VCaP (cell line): ENCODE measurements at regions not wholly inside any gene's neighbourhood (a gene's known extent, or its start where the extent isn't known, plus 50 kb on each side); places are given as distances from the start of the nearest gene placed in this dataset.

Source experiments
- H3K27ac ChIP-seq: fragments of 450-650 bp; 2 replicates; pipeline ENCODE4 v1.5.1; 2017
- TF ChIP-seq, protein P1 (sequence below): fragments of 450-650 bp; conservative IDR thresholded peaks from 2 replicates; pipeline ENCODE4 v1.5.1; 2017; ENCODE audit warnings: mild to moderate bottlenecking, moderate library complexity

DNA sequence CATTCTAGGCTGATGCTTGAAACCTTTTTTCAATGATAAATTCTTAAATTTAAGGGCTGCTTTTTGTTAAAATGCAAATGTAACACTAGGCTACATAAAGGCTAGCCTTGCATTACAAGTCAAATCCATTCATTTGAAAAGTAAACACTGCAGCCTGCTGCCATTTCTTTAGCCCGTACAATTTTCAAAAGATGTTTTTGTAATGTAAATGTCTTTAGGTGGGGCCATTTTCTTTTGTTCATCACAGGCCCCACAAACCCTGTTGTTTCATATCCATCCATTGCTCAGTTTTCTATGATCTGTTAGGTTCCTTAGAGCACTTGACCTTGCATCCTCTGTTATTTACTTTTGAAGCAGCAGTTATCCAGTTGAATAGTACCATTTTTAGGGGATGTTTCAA, 296.2 kb upstream of the AMOT start:
- H3K27ac ChIP-seq = no peak overlapping the region
- TF ChIP-seq, protein P1, sequence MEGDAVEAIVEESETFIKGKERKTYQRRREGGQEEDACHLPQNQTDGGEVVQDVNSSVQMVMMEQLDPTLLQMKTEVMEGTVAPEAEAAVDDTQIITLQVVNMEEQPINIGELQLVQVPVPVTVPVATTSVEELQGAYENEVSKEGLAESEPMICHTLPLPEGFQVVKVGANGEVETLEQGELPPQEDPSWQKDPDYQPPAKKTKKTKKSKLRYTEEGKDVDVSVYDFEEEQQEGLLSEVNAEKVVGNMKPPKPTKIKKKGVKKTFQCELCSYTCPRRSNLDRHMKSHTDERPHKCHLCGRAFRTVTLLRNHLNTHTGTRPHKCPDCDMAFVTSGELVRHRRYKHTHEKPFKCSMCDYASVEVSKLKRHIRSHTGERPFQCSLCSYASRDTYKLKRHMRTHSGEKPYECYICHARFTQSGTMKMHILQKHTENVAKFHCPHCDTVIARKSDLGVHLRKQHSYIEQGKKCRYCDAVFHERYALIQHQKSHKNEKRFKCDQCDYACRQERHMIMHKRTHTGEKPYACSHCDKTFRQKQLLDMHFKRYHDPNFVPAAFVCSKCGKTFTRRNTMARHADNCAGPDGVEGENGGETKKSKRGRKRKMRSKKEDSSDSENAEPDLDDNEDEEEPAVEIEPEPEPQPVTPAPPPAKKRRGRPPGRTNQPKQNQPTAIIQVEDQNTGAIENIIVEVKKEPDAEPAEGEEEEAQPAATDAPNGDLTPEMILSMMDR = no peak

DNA sequence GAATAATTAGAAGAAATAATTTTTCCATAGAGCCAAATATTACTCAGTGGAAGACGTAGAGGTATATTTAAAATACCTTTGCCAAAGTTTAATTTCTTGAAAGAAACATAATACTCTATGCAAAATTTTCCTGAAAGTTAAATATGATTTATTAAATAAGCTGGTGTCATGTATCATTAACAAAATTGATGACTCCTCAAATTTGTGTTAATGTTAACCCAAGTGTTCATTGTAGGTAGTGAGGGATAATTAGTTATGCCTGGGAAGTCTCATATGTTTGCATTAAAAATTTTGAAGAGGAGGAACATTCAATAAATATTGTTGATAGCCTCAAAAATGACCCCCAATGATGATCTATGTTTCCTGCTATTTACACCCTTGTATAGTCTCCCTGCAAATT, 292.7 kb upstream of the AMOT start:
- TF ChIP-seq, protein P1 = no peak
- no peak overlapping the region for H3K27ac ChIP-seq

DNA sequence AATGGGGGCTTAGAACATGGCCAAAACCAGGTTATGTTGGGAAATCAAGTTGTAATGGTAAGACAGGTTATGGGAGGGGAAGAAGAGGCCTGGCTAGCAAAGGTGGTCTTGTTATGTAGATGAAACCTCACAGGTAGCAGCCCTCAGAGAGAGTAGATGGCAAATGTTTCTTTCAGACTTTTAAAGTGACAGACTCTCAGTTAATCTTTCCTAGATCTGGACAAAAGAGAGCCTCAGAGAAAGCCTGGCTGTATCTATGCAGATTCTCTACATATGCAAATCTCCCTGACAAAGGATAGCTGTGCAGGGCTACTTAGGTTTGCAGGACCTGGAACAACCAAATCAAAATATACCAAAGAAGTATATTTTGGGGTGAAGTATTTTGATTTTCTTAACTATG, 284.1 kb upstream of the AMOT start:
- no peak overlapping the region for H3K27ac ChIP-seq
- TF ChIP-seq, protein P1 = no peak

DNA sequence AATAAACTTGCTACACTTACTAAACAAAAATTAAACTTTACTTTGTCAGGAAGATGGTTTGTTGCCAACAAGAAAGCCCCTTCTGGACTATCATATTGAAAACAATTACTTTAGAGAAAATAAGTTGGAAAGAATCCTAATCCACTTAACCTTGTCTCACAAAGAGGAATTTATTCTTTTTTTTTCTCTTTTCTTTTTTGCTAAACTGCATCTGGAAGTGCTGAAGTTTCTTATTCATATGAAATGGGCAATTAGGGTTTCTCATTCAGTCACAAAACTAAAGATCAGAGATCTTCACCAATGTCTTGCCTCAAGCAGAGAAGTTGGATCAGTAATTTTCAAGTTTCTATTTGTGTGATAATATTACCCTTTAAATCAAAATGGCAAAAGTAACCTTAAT, 234.9 kb upstream of the AMOT start:
- no peak overlapping the region for H3K27ac ChIP-seq
- TF ChIP-seq, protein P1 = no peak

DNA sequence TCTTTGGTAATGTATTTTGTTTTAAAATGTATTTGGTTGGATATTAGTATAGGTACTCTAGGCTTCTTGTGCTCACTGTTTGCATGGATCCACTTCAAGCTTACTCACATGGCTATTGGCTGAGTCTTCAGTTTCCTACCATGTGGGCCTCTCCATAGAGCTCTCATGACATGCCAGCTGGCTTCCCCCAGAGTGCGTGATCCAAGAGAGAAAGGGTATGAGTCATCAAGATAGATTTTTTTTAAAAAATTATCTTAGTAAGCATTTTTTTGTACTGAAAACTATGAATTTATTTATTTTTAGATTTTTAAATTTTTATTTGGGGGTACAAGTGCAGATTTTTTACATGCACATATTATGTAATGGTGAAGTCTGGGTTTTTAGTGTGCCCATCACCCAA, 219.1 kb upstream of the AMOT start:
- H3K27ac ChIP-seq = no peak overlapping the region
- TF ChIP-seq, protein P1 = no peak

DNA sequence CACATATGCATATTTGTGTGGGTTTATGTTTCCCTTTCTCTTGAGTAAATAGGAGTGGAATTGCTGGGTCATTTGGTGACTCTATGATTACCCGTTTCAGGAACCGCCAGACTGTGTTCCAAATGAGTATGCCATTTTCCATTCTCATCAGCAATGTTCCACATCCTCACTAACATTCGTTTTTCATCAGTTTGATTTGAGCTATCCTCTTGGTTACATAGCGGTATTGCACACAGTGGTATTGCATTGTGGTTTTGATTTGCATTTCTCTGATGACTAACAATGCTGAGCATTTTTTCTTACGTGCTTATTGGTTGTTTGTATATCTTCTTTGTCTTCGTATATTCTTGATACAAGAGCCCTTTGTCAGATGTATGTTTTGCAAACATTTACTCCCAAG, 218.0 kb upstream of the AMOT start:
- TF ChIP-seq, protein P1 = no peak
- no peak overlapping the region for H3K27ac ChIP-seq

DNA sequence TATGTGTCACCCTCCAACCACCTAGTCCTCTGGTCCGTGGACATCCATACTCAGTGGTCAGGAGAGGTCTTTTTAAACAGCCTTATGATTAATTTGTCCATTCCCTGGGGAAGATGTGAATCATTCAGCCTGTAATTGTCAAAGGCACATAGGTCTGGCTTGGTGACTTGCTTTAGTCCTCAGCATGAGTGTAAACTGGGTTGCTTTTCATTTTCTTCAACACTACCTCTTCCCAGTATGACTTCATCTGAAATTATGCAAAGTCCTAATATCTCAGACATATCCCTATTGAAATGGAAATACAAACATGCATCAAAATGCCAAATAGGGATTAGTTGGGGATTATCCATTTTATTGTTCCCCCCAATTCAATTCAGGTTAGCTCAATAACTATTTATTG, 208.3 kb upstream of the AMOT start:
- H3K27ac ChIP-seq = no peak overlapping the region
- TF ChIP-seq, protein P1 = no peak

DNA sequence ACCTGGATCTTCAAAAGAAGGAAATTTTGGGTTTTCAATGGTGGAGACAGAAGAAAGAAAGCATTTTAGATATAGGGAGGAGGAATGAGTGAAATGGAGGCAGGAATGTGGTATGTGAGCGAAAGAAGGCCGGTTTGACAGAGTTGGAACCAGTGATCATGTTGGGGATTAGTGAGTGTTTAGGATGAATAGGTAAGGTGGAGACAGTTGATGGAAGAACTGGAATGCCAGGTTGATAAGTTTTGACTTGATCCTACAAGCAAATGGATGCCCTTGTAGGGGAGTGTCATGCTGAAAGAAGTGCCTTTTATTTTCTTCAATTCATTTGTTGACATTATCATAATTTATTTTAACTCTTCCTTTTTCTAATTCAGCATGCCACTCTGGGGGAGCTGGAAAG, 207.8 kb upstream of the AMOT start:
- TF ChIP-seq, protein P1 = no peak
- no peak overlapping the region for H3K27ac ChIP-seq
